ENCODE measurements at regions not wholly inside any gene's neighbourhood (a gene's known extent, or its start where the extent isn't known, plus 50 kb on each side); places are given as distances from the start of the nearest gene placed in this dataset.

DNA sequence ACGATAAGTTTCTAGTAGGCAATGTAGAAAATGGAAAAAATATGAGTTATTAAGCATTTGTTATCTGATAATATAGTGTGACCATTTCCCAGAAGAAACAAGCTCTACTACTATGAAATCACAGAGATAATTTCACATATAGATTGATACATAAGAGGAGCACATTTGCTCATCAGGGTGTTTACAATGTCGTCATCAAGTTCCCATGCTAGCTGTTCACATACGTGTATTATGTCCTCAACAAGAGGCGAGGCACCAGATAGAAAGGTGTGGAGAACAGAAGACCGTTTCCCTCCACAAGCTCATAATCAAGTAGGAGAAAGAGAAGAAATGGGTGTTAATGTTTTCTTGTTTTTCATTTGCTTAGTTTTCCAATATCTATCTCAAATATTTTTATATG, 326.1 kb upstream of the ARID1B start:
- TF ChIP-seq, protein P1, sequence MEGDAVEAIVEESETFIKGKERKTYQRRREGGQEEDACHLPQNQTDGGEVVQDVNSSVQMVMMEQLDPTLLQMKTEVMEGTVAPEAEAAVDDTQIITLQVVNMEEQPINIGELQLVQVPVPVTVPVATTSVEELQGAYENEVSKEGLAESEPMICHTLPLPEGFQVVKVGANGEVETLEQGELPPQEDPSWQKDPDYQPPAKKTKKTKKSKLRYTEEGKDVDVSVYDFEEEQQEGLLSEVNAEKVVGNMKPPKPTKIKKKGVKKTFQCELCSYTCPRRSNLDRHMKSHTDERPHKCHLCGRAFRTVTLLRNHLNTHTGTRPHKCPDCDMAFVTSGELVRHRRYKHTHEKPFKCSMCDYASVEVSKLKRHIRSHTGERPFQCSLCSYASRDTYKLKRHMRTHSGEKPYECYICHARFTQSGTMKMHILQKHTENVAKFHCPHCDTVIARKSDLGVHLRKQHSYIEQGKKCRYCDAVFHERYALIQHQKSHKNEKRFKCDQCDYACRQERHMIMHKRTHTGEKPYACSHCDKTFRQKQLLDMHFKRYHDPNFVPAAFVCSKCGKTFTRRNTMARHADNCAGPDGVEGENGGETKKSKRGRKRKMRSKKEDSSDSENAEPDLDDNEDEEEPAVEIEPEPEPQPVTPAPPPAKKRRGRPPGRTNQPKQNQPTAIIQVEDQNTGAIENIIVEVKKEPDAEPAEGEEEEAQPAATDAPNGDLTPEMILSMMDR (optimal IDR thresholded peaks at IDR 0.05 in 1 of 3, IDR thresholded peaks at IDR 0.05 in 1 of 3, conservative IDR thresholded peaks at IDR 0.05 in 1 of 3; ENCODE audit: extremely low read depth in 1 of 3, insufficient read depth in 2 of 3, low read length in 3 of 3), result no peak
- TF ChIP-seq EZH2 (IDR thresholded peaks at IDR 0.05; ENCODE audit: low read length), result no peak

Measured in keratinocyte (primary cell).